GM12872 (cell line): ENCODE measurements at regions not wholly inside any gene's neighbourhood (a gene's known extent, or its start where the extent isn't known, plus 50 kb on each side); places are given as distances from the start of the nearest gene placed in this dataset.

Experiments used
- TF ChIP-seq, protein P1 (sequence below): IDR thresholded peaks from 3 replicates; pipeline ENCODE4 v1.5.1; 2011; ENCODE audit warnings: low read depth, mild to moderate bottlenecking, low read length, moderate library complexity; ENCODE audit not compliant: insufficient read depth

DNA sequence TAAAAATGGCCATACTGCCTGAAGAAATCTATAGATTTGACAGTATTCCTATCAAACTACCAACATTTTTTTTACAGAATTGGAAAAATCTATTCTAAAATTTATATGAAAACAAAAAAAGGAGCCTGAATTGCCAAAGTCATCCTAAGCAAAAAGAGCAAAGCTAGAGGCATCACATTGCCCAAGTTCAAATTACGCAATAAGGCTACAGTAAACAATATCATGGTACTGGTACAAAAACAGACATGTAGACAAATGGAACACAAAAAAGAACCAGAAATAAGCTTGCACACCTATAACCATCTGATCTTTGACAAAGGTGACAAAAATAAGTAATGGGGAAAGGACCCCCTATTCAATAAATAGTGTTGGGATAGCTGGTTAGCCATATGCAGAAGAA lies 50.2 kb upstream of the THSD7B start:
- TF ChIP-seq, protein P1, sequence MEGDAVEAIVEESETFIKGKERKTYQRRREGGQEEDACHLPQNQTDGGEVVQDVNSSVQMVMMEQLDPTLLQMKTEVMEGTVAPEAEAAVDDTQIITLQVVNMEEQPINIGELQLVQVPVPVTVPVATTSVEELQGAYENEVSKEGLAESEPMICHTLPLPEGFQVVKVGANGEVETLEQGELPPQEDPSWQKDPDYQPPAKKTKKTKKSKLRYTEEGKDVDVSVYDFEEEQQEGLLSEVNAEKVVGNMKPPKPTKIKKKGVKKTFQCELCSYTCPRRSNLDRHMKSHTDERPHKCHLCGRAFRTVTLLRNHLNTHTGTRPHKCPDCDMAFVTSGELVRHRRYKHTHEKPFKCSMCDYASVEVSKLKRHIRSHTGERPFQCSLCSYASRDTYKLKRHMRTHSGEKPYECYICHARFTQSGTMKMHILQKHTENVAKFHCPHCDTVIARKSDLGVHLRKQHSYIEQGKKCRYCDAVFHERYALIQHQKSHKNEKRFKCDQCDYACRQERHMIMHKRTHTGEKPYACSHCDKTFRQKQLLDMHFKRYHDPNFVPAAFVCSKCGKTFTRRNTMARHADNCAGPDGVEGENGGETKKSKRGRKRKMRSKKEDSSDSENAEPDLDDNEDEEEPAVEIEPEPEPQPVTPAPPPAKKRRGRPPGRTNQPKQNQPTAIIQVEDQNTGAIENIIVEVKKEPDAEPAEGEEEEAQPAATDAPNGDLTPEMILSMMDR: no peak

DNA sequence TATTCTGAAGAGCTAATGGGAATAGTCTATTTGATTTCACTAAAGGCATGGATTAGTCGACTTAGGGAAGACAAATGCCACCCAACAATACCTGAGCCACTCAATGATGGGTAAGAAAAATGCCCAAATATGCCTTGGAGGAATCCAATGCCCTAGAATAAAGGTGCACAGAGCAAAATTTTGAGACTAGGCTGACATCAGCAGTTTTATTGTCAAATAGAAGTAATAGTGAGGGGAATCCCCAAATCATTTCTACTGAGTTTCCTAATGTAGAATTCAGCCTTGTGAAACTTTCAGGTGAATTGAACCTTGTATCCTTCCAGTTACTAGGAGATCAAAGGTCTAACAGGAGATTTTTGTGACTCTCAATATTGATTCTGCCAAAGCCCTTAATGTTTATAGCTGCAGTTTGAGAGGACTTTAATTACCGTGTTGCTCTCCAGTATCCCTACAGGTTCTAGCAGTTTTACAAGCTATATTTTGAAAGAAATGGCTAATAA lies 50.8 kb upstream of the THSD7B start:
- TF ChIP-seq, protein P1: no peak

DNA sequence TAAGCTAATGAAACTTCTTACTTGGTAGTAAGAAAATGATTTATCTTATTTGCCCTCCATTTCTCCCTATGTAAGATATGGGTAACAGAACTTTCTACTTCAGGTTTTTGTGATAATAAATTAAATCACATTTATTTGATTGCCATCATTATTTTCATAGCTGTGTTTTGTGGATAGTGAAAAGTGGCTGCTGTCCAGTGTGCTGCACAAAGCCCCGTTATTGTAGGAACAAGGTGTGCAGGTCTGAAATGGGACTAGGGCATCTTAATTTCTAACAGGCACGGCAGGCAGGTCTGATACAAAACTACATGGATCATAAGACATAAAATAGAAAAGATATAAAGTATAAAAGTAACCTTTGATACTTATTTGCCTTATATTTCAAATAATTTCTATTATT lies 51.6 kb upstream of the THSD7B start:
- TF ChIP-seq, protein P1: no peak

DNA sequence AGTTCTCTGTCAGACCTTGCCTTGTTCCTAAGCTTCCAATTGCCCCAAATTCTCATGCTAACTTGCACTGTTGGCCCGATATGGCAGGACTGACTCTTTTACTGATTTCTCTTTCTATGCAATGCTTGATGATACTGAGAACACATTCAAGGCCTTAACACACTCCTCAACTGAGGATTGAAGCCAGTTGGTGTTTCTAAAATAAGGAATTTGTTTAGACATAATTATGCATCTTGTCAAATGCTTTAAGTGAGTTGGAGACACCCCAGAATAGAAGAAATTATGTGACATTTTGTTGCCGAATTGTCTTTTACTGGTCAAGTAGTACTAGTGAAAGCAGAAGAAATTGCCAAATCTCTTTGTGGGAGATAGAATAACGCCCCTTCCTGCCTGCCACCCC lies 60.0 kb upstream of the THSD7B start:
- TF ChIP-seq, protein P1: no peak

DNA sequence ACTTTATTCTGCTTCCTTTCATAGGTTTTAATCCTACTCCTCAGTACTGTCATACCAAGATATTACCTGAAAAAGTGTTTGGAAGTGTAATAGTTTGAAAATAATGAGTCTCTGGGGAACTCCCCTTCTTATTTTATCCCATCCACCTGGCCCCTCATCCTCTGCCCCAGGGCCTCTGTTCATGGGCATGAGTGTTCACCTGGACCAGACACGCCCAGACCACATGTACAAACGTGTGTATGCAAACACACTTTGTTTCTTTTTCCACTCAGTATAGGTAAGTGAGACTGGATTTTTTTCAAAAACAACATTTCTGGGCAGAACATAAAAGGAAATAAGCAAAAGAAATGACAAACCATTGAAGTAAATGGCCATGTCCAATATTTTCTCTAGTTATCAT lies 62.1 kb upstream of the THSD7B start:
- TF ChIP-seq, protein P1: no peak

DNA sequence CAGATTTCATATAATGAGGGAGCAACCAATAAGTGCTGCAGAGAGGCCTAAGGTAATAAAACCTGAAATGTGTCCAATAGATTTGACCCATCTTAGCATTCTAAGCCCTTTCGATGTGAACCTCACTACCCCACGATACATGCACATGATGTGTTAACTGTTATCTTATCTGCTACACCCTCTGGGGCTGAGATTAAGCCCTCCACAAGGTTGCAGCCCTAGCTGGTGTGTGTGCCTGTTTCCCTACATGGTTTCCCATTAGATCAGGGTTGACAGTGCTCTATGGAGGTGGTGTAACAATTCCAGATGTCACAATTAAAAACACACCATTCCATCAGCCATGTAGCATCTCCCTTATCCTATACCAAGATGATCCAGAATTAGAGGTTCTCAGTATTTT lies 68.9 kb upstream of the THSD7B start:
- TF ChIP-seq, protein P1: no peak

DNA sequence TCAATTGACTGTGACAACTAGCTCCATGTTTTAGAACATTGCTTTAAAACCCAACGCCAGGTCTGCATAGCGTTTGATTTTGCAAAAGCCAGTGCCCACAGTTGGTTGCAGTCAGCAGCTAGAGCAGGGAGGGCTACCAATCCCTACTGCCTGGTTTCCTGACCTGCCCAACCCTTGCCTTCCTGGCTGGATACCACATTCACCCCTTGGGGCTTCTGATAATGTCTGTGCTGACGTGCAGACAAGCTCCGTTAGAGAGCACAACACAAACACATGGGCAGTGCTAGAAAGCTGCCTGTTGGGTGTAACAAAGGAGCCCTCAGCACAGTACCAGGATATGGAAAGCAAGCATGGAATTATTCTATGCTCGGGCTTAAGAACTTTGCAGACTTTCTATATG lies 71.4 kb upstream of the THSD7B start:
- TF ChIP-seq, protein P1: no peak

DNA sequence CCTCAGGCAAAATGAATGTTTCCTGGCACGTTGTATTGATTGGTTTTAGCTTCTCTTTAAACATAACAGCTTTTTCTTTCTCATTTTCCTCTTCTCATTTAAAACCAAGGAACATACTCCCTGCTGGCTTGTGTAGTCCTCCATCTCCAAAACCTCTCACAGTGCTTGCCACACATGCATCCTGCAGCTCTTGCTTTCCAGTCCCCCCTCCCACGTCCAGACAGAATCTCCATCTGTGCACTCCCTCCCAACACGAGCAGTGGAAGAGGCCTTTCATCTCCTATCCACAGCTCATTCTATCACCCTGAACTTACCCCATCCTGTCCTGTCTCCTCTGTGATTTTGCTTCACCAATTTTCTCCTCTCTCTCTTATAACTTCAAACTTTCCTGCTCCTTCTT lies 99.6 kb upstream of the THSD7B start:
- TF ChIP-seq, protein P1: no peak
